ENCODE measurements at regions not wholly inside any gene's neighbourhood (a gene's known extent, or its start where the extent isn't known, plus 50 kb on each side); places are given as distances from the start of the nearest gene placed in this dataset.
"Not testable (repeated sequence)": the region's sequence is repeated elsewhere in the genome, so short reads cannot be mapped to it uniquely, and the experiment has no call there.

DNA sequence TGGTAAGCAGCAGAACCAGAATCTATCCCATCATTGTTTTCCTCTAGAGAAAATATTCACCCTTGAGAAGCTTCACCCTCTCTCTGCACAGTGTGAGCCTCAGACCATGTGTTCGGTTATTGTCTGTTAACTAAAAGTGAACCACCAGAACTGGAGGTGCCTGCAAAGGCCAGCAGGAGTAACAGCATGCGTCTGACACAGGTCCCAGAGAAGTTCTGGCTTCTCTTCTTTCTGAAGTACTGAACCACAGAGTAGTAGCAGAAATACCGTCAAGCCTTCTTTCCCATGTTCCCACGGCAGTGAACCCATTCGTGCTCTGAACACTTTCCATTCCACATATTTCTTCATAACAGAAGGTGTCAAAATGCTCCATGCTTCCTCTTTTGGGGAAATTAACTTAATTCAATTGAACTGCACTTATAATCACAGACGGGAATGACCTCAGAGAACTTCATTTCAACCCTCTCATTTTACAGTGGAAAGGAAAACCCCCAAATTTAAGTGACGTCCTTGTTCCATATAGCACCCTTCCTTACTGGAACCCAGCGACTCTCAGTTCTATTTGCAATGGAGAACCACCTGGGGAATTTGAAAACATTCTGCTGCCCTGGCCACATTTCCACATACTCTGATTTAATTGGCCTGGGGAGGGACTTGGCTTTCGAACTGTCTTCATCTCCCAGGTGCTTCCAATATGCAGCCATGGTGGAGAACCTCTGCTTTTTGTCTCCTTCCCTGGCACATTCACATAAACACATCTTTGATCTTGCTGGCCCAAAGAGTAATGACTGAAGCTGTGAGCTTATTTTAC is 519.1 kb downstream of the RNF144A start:
- Histone ChIP-seq H3K4me2 (ENCODE audit: low read length) (no peak overlapping the region), H3K27me3 (ENCODE audit: control insufficient read depth, insufficient read depth, low read length) (no peaks in the 10 kb centered on the region), H3K4me1 (ENCODE audit: control insufficient read depth, insufficient read depth, low read length) (no peaks in the 10 kb centered on the region), H3K4me3 (ENCODE audit: low read length) (no peak overlapping the region), H3K36me3 (ENCODE audit: insufficient read depth, low read length) (no peaks in the 10 kb centered on the region), H3K9ac (ENCODE audit: low read depth, low read length) (no peak overlapping the region), H3K9me3 (replicated peaks; ENCODE audit: low read length) (no peaks in the 10 kb centered on the region)

DNA sequence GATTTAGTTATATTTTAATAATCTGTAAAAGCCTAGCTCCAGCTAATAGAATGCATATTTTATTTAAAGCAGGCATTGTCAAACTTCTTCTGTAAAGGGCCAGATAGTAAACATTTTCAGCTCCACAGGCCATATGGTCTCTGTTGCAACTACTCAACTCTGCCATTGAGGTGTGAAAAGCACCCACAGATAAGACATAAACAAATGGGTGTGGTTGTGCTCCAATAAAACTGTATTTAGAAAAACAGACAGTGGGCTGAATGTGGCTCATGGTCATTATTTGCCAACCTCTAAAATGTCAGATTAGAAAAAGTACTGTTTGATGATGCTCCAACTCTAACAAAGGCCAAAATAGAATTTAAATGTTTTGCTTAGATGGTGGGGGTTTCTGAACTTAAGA is 519.9 kb downstream of the RNF144A start:
- Histone ChIP-seq H3K4me2 (ENCODE audit: low read length) (no peak overlapping the region), H3K4me1 (ENCODE audit: control insufficient read depth, insufficient read depth, low read length) (no peaks in the 10 kb centered on the region), H3K4me3 (ENCODE audit: low read length) (no peak overlapping the region), H3K36me3 (ENCODE audit: insufficient read depth, low read length) (no peaks in the 10 kb centered on the region), H3K27me3 (ENCODE audit: control insufficient read depth, insufficient read depth, low read length) (no peaks in the 10 kb centered on the region), H3K9me3 (replicated peaks; ENCODE audit: low read length) (no peaks in the 10 kb centered on the region), H3K9ac (ENCODE audit: low read depth, low read length) (no peak overlapping the region)

DNA sequence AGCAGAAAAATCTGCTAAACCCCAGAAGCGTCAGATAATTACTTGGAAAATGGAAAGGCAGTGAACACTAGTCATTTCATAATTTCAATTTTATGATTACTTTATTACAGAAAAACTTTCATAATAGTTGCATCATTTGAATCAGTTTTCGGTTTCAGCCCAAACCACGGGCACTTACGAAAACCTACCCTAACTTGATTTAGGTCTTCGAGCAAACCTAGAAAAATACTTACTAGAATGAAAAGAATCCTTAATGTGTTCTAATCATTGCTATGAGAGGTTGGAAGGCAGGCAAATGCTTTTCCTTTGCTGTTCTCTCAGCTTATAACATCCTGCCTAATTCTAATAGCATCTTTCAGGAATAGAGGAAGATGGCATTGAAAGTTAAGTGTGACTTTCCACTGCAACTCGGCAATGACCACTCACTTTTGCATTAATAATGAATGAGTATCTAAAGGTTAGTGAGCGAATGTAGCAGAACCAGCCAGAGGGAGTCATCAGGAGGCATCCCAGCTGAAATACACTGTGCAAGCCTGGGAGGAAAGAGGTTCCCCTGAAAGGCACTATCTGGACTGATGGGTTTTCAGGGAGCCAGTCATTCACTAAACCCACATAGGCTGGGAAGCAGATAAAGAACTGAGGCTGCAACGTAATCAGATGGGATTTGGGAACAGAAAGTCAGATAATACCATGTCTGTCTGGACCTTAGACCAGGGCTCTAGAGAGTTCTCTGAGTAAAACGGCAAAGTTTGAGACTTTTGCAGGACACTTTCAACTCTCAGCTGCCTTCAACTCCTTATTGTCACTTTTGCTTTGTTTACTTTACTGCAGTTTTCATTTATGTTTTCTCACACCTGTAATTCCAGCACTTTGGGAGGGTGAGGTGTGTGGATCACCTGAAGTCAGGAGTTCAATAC is 520.8 kb downstream of the RNF144A start:
- no peaks in the 10 kb centered on the region for H3K9me3 ChIP-seq (replicated peaks; ENCODE audit: low read length)
- H3K4me1 ChIP-seq (ENCODE audit: control insufficient read depth, insufficient read depth, low read length) = no peaks in the 10 kb centered on the region
- H3K9ac ChIP-seq (ENCODE audit: low read depth, low read length) = no peak overlapping the region
- no peaks in the 10 kb centered on the region for H3K36me3 ChIP-seq (ENCODE audit: insufficient read depth, low read length)
- no peaks in the 10 kb centered on the region for H3K27me3 ChIP-seq (ENCODE audit: control insufficient read depth, insufficient read depth, low read length)
- H3K4me3 ChIP-seq (ENCODE audit: low read length) = no peak overlapping the region
- H3K4me2 ChIP-seq (ENCODE audit: low read length) = no peak overlapping the region

DNA sequence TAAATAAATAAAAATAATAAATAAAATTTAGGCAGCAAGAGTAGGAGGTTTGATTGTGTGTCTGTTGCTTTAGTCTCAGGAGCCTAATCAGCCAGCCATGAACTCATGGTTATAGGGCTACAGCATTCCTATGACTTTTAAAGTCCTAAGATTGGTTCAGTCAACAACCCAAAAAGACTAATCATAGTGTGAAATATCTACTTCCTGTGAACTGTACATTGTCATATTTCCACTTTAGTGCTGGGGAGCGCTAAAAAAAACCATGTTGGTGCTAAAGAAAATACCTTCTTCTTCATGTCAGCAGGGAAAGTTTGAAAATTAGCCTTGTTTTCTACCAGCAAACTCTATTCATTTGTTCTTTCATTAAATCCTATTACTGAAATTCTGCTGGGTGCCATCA is 521.6 kb downstream of the RNF144A start:
- Histone ChIP-seq H3K36me3 (ENCODE audit: insufficient read depth, low read length) (no peaks in the 10 kb centered on the region), H3K27me3 (ENCODE audit: control insufficient read depth, insufficient read depth, low read length) (no peaks in the 10 kb centered on the region), H3K4me1 (ENCODE audit: control insufficient read depth, insufficient read depth, low read length) (no peaks in the 10 kb centered on the region), H3K4me2 (ENCODE audit: low read length) (no peak overlapping the region), H3K4me3 (ENCODE audit: low read length) (no peak overlapping the region), H3K9me3 (replicated peaks; ENCODE audit: low read length) (no peaks in the 10 kb centered on the region), H3K9ac (ENCODE audit: low read depth, low read length) (no peak overlapping the region)

- H3K36me3 ChIP-seq (ENCODE audit: insufficient read depth, low read length) = no peaks in the 10 kb centered on the region
- no peaks in the 10 kb centered on the region for H3K27me3 ChIP-seq (ENCODE audit: control insufficient read depth, insufficient read depth, low read length)
- no peaks in the 10 kb centered on the region for H3K4me1 ChIP-seq (ENCODE audit: control insufficient read depth, insufficient read depth, low read length)
- H3K9ac ChIP-seq (ENCODE audit: low read depth, low read length) = no peak overlapping the region
- H3K4me2 ChIP-seq (ENCODE audit: low read length) = no peak overlapping the region
- no peaks in the 10 kb centered on the region for H3K9me3 ChIP-seq (replicated peaks; ENCODE audit: low read length)
- H3K4me3 ChIP-seq (ENCODE audit: low read length) = no peak overlapping the region
Measured at GRCh38 chr2:7440977-7441376, 523.8 kb downstream of the RNF144A start.

DNA sequence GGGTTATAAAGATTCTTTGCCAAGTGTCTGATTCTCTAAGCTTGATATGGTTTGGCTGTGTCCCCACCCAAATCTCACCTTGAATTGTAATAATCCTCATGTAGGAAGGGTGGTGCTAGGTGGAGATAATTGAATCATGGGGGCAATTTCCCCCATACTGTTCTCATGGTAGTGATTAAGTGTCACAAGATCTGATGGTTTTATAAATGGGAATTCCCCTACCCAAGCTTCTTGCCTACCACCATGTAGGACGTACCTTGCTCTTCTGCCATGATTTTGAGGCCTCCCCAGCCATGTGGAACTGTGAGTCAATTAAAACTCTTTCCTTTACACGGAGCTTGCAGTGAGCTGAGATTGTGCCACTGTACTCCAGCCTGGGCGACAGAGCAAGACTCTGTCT is 524.6 kb downstream of the RNF144A start:
- not testable (repeated sequence) for H3K9me3 ChIP-seq (replicated peaks; ENCODE audit: low read length); H3K4me1 ChIP-seq (ENCODE audit: control insufficient read depth, insufficient read depth, low read length); H3K4me2 ChIP-seq (ENCODE audit: low read length)

DNA sequence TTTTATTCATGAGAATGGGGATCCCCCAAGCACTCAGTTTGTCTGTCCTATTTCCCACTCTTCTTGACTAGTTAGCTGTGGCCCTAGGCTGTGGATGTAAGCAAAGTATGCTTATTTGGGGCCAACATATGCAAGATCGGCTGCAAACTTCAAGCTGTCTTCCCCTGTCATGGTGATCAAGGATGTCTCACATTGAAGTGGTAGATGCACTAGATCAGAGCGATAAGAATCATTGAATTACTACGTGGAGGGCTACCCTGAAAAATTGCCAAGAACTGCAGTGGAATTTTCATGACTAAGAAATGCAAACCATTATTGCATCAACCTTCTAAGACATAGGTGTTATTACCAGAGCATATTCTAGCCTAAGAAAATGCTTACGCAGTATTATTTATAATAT is 527.4 kb downstream of the RNF144A start:
- H3K36me3 ChIP-seq (ENCODE audit: insufficient read depth, low read length) = no peaks in the 10 kb centered on the region
- no peak overlapping the region for H3K9ac ChIP-seq (ENCODE audit: low read depth, low read length)
- H3K4me2 ChIP-seq (ENCODE audit: low read length) = no peak overlapping the region
- no peak overlapping the region for H3K4me3 ChIP-seq (ENCODE audit: low read length)
- no peaks in the 10 kb centered on the region for H3K4me1 ChIP-seq (ENCODE audit: control insufficient read depth, insufficient read depth, low read length)
- no peaks in the 10 kb centered on the region for H3K27me3 ChIP-seq (ENCODE audit: control insufficient read depth, insufficient read depth, low read length)
- H3K9me3 ChIP-seq (replicated peaks; ENCODE audit: low read length) = no peaks in the 10 kb centered on the region

More for the DNA sequence above, 524.6 kb downstream of the RNF144A start:
- H3K27me3 ChIP-seq (ENCODE audit: control insufficient read depth, insufficient read depth, low read length); H3K36me3 ChIP-seq (ENCODE audit: insufficient read depth, low read length); H3K9ac ChIP-seq (ENCODE audit: low read depth, low read length); H3K4me3 ChIP-seq (ENCODE audit: low read length): not testable (repeated sequence)

- H3K4me3 ChIP-seq (ENCODE audit: low read length) = no peak overlapping the region
- no peaks in the 10 kb centered on the region for H3K4me1 ChIP-seq (ENCODE audit: control insufficient read depth, insufficient read depth, low read length)
- no peaks in the 10 kb centered on the region for H3K36me3 ChIP-seq (ENCODE audit: insufficient read depth, low read length)
- no peaks in the 10 kb centered on the region for H3K9me3 ChIP-seq (replicated peaks; ENCODE audit: low read length)
- no peaks in the 10 kb centered on the region for H3K27me3 ChIP-seq (ENCODE audit: control insufficient read depth, insufficient read depth, low read length)
- H3K9ac ChIP-seq (ENCODE audit: low read depth, low read length) = no peak overlapping the region
- H3K4me2 ChIP-seq (ENCODE audit: low read length) = no peak overlapping the region
Measured at GRCh38 chr2:7448578-7449264, 531.5 kb downstream of the RNF144A start.

GRCh38 chr2:7449298-7449697 is 532.1 kb downstream of the RNF144A start:
- Histone ChIP-seq H3K9ac (ENCODE audit: low read depth, low read length) (no peak overlapping the region), H3K4me1 (ENCODE audit: control insufficient read depth, insufficient read depth, low read length) (no peaks in the 10 kb centered on the region), H3K27me3 (ENCODE audit: control insufficient read depth, insufficient read depth, low read length) (no peaks in the 10 kb centered on the region), H3K4me2 (ENCODE audit: low read length) (no peak overlapping the region), H3K36me3 (ENCODE audit: insufficient read depth, low read length) (no peaks in the 10 kb centered on the region), H3K4me3 (ENCODE audit: low read length) (no peak overlapping the region), H3K9me3 (replicated peaks; ENCODE audit: low read length) (no peaks in the 10 kb centered on the region)

DNA sequence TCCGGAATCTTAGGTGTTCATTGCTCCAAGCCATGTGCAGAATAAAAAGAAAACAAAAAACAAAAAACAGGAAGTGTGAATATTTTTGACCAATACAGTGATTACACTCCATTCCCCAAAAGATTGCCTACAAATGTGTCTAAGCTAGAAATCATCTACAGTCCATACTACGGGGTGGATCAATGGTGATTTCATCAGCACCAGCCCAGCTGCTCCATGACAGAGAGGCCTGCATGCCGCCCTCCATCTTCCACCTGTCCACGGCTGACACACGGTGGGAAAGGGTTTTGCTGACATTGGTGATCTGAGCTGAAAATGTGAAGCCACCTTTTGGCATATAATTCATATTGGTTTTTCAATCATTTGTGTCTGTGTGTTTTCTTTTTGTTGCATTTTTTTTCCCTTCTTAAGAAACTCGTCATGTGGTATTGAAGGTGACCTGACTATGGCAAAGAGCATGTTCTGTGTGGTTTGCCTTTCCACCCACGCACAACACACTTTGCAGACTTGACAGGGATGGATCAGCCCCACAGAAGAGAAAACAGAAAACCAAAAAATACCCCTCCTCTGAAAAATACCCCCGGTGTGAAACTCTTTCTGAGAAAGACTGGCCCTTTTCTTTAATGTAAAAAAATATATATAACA is 533.1 kb downstream of the RNF144A start:
- no peak overlapping the region for H3K9ac ChIP-seq (ENCODE audit: low read depth, low read length)
- H3K4me3 ChIP-seq (ENCODE audit: low read length) = no peak overlapping the region
- no peaks in the 10 kb centered on the region for H3K27me3 ChIP-seq (ENCODE audit: control insufficient read depth, insufficient read depth, low read length)
- H3K4me2 ChIP-seq (ENCODE audit: low read length) = no peak overlapping the region
- H3K36me3 ChIP-seq (ENCODE audit: insufficient read depth, low read length) = no peaks in the 10 kb centered on the region
- H3K9me3 ChIP-seq (replicated peaks; ENCODE audit: low read length) = no peaks in the 10 kb centered on the region
- no peaks in the 10 kb centered on the region for H3K4me1 ChIP-seq (ENCODE audit: control insufficient read depth, insufficient read depth, low read length)

DNA sequence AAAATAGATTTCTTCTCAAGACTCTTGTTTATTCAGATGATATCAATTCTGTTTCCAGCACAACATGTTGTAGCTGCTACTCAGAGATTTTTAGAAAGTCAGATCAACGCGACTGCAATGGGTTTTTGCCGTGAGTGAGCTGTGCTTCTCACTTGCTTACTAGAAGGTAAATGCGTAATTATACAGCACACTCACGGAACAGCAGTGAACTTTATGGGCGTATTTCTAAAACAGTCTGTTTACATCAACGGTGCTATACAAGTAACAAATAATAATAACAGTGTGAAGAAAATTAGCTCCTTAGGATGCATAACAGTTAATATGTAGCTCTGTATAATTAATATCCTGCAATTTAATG is 533.6 kb downstream of the RNF144A start:
- H3K9me3 ChIP-seq (replicated peaks; ENCODE audit: low read length) = no peaks in the 10 kb centered on the region
- H3K36me3 ChIP-seq (ENCODE audit: insufficient read depth, low read length) = no peaks in the 10 kb centered on the region
- no peak overlapping the region for H3K4me2 ChIP-seq (ENCODE audit: low read length)
- no peak overlapping the region for H3K9ac ChIP-seq (ENCODE audit: low read depth, low read length)
- H3K27me3 ChIP-seq (ENCODE audit: control insufficient read depth, insufficient read depth, low read length) = no peaks in the 10 kb centered on the region
- H3K4me1 ChIP-seq (ENCODE audit: control insufficient read depth, insufficient read depth, low read length) = no peaks in the 10 kb centered on the region
- H3K4me3 ChIP-seq (ENCODE audit: low read length) = no peak overlapping the region

All from skeletal muscle satellite cell (primary cell).